ENCODE measurements at regions not wholly inside any gene's neighbourhood (a gene's known extent, or its start where the extent isn't known, plus 50 kb on each side); places are given as distances from the start of the nearest gene placed in this dataset.

DNA sequence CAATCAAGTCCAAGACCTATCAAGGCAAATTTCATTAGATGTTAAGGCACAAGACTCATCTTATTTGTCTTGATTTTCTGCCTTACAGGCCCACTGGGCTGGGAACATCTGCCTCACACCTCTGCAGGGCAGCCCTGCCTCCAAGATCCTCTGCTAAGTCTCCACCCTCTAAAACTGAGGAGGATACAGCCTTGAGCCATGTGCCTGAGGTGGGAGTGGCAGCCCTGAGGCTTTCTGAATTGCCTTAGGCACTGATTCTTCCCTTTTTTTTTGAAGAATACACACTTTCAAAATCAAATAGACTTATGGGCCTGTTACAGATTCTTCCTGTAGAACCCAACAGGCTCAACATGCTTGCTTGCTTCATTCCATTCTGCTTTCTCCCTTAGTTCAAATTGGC lies 544.3 kb upstream of the ADAMTS5 start:
- TF ChIP-seq, protein P1, sequence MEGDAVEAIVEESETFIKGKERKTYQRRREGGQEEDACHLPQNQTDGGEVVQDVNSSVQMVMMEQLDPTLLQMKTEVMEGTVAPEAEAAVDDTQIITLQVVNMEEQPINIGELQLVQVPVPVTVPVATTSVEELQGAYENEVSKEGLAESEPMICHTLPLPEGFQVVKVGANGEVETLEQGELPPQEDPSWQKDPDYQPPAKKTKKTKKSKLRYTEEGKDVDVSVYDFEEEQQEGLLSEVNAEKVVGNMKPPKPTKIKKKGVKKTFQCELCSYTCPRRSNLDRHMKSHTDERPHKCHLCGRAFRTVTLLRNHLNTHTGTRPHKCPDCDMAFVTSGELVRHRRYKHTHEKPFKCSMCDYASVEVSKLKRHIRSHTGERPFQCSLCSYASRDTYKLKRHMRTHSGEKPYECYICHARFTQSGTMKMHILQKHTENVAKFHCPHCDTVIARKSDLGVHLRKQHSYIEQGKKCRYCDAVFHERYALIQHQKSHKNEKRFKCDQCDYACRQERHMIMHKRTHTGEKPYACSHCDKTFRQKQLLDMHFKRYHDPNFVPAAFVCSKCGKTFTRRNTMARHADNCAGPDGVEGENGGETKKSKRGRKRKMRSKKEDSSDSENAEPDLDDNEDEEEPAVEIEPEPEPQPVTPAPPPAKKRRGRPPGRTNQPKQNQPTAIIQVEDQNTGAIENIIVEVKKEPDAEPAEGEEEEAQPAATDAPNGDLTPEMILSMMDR (IDR thresholded peaks at IDR 0.05; ENCODE audit: insufficient read depth, low read length, severe bottlenecking), result no peak
- no peak overlapping the region for H3K4me3 ChIP-seq (ENCODE audit: low read depth, low read length)
- FAIRE-seq (no peak), DNase-seq (ENCODE audit: low read depth) (no peak)
- no peaks in the 10 kb centered on the region for H3K36me3 ChIP-seq (ENCODE audit: control insufficient read depth, insufficient read depth, low read length)
- H3K27me3 ChIP-seq (ENCODE audit: control insufficient read depth, insufficient read depth, low read length), result no peaks in the 10 kb centered on the region

- TF ChIP-seq, protein P1 (IDR thresholded peaks at IDR 0.05; ENCODE audit: insufficient read depth, low read length, severe bottlenecking), result no peak
- Histone ChIP-seq H3K4me3 (ENCODE audit: low read depth, low read length) (no peak overlapping the region), H3K27me3 (ENCODE audit: control insufficient read depth, insufficient read depth, low read length) (no peaks in the 10 kb centered on the region), H3K36me3 (ENCODE audit: control insufficient read depth, insufficient read depth, low read length) (no peaks in the 10 kb centered on the region)
- DNase-seq (ENCODE audit: low read depth) (no peak), FAIRE-seq (no peak)
These were observed 540.8 kb upstream of the ADAMTS5 start for GRCh38 chr21:27507695-27508094.

DNA sequence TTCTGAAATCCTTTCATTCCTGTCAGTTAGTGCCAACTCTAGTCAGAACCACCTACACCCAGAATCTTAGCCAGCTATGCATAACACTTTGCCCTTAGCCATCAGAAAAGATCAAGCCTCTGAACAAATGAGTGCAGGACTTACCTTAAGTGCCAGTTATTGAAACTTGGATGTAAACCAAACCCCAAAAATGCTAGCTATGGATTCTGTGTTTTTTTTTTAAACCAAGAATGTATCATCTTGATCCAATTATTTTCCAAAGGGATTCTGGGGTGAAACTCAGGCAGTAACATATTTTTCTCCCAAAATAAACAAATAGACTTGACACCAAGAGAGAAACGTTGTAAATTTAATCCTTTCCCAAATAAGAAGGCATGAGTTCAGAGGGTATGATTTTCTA lies 538.6 kb upstream of the ADAMTS5 start:
- TF ChIP-seq, protein P1 (IDR thresholded peaks at IDR 0.05; ENCODE audit: insufficient read depth, low read length, severe bottlenecking), result no peak
- FAIRE-seq (no peak), DNase-seq (ENCODE audit: low read depth) (no peak)
- Histone ChIP-seq H3K36me3 (ENCODE audit: control insufficient read depth, insufficient read depth, low read length) (no peaks in the 10 kb centered on the region), H3K27me3 (ENCODE audit: control insufficient read depth, insufficient read depth, low read length) (no peaks in the 10 kb centered on the region), H3K4me3 (ENCODE audit: low read depth, low read length) (no peak overlapping the region)

DNA sequence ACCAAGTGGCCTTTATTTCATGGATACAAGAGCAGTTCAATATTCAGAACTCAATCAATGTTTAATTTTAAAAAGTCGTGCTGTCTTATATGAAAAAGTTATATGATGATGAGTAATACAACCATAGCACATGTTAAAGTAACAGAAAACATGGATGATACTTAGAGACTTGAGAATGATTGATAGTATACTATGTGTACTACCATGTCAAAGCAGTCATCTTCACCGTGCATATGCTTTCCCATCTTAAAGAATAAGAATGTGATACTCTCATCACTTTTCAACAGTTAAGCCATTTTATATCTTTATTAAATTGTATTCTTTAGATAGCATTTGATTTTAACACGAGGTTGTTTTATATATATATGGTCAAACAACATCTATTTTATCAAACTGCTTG lies 535.9 kb upstream of the ADAMTS5 start:
- H3K27me3 ChIP-seq (ENCODE audit: control insufficient read depth, insufficient read depth, low read length), result no peaks in the 10 kb centered on the region
- TF ChIP-seq, protein P1 (IDR thresholded peaks at IDR 0.05; ENCODE audit: insufficient read depth, low read length, severe bottlenecking), result no peak
- no peaks in the 10 kb centered on the region for H3K36me3 ChIP-seq (ENCODE audit: control insufficient read depth, insufficient read depth, low read length)
- no peak overlapping the region for H3K4me3 ChIP-seq (ENCODE audit: low read depth, low read length)
- no peak for DNase-seq (ENCODE audit: low read depth)
- no peak for FAIRE-seq

- no peaks in the 10 kb centered on the region for H3K36me3 ChIP-seq (ENCODE audit: control insufficient read depth, insufficient read depth, low read length)
- no peaks in the 10 kb centered on the region for H3K27me3 ChIP-seq (ENCODE audit: control insufficient read depth, insufficient read depth, low read length)
- TF ChIP-seq, protein P1 (IDR thresholded peaks at IDR 0.05; ENCODE audit: insufficient read depth, low read length, severe bottlenecking), result no peak
- DNase-seq (ENCODE audit: low read depth) (peak; percentile 31), FAIRE-seq (no peak)
- no peak overlapping the region for H3K4me3 ChIP-seq (ENCODE audit: low read depth, low read length)
These were observed 531.1 kb upstream of the ADAMTS5 start for GRCh38 chr21:27498025-27498424.

- FAIRE-seq (no peak), DNase-seq (ENCODE audit: low read depth) (no peak)
- Histone ChIP-seq H3K4me3 (ENCODE audit: low read depth, low read length) (no peak overlapping the region), H3K36me3 (ENCODE audit: control insufficient read depth, insufficient read depth, low read length) (no peaks in the 10 kb centered on the region), H3K27me3 (ENCODE audit: control insufficient read depth, insufficient read depth, low read length) (no peaks in the 10 kb centered on the region)
- TF ChIP-seq, protein P1 (IDR thresholded peaks at IDR 0.05; ENCODE audit: insufficient read depth, low read length, severe bottlenecking), result no peak
These were observed 528.9 kb upstream of the ADAMTS5 start for GRCh38 chr21:27495836-27496235.
